Endothelial cell of umbilical vein (primary cell): ENCODE measurements at regions not wholly inside any gene's neighbourhood (a gene's known extent, or its start where the extent isn't known, plus 50 kb on each side); places are given as distances from the start of the nearest gene placed in this dataset.

Source experiments
- BruUV-seq: library from RNA; stranded (reverse); fragments of 400-500 nt; replicated peaks from 2 replicates; lab custom pipeline; 2021; lab: Mats Ljungman, UMichigan
- CTCF ChIA-PET: fragments of 300-600, 350-600 bp; sonication (Branson Sonifier 250); formaldehyde crosslinking; loops from one replicate; lab custom pipeline; 2021; ENCODE audit warnings: antibody characterized with exemption, inconsistent platforms; lab: Charles Lee
- POLR2A ChIA-PET: fragments of 300-600, 350-600 bp; sonication (Branson Sonifier 250); formaldehyde crosslinking; loops from one replicate; lab custom pipeline; 2021; ENCODE audit warnings: antibody characterized with exemption, inconsistent platforms; lab: Charles Lee
- DNase-seq: peaks from one replicate; pipeline ENCODE4 v3.0.0-alpha.2; 2011; ENCODE audit warnings: low read depth, low spot score
- FAIRE-seq: peaks from 2 replicates; lab custom pipeline; 2011; peaks lifted over from hg19 to GRCh38; lab: Jason Lieb, UNC
- H2AFZ ChIP-seq: 2 replicates; pipeline ENCODE4 v1.6.0; 2012; ENCODE audit warnings: low read depth, low read length, control low read depth, inconsistent platforms
- H3K27ac ChIP-seq: 2 replicates; pipeline ENCODE4 v1.5.1; 2011; ENCODE audit warnings: low read depth, mild to moderate bottlenecking, control low read depth, low read length, moderate library complexity; ENCODE audit not compliant: insufficient read depth
- H3K27me3 ChIP-seq, 2 experiments: 2 replicates each; pipeline versions ENCODE4 v1.6.0 to v1.6.1; 2011; ENCODE audit warnings: low read length in 2 of 2, mixed read lengths in 1 of 2; ENCODE audit not compliant: control insufficient read depth in 2 of 2, insufficient read depth in 2 of 2
- H3K36me3 ChIP-seq, 2 experiments: 2 replicates in 1 of 2; 3 replicates in 1 of 2; pipeline ENCODE4 v1.5.1; 2011; ENCODE audit warnings: low read length in 2 of 2, mild to moderate bottlenecking in 1 of 2, moderate library complexity in 1 of 2; ENCODE audit not compliant: control insufficient read depth in 2 of 2, insufficient read depth in 2 of 2; ENCODE audit errors: extremely low read depth in 1 of 2
- H3K4me1 ChIP-seq: 3 replicates; pipeline ENCODE4 v1.5.1; 2011; ENCODE audit warnings: mild to moderate bottlenecking, low read length; ENCODE audit not compliant: control insufficient read depth, insufficient read depth; ENCODE audit errors: extremely low read depth
- H3K4me2 ChIP-seq: 2 replicates; pipeline ENCODE4 v1.6.1; 2011; ENCODE audit warnings: low read length, control low read depth, mixed read lengths; ENCODE audit not compliant: insufficient read depth
- H3K4me3 ChIP-seq, 3 experiments: fragments of 200-600 bp in 1 of 3; sonication (generic), shearing (Covaris generic) in 1 of 3; replicated peaks in 1 of 3; 2 replicates each; pipeline ENCODE4 v1.5.1; 2011 to 2016; ENCODE audit warnings: control low read depth in 3 of 3, low read length in 3 of 3, mild to moderate bottlenecking in 2 of 3, inconsistent platforms in 1 of 3, low read depth in 1 of 3, moderate library complexity in 1 of 3; ENCODE audit not compliant: insufficient read depth in 1 of 3
- H3K79me2 ChIP-seq: 2 replicates; pipeline ENCODE4 v1.6.0; 2012; ENCODE audit warnings: low read length, inconsistent platforms; ENCODE audit not compliant: control insufficient read depth, insufficient read depth
- H3K9ac ChIP-seq: replicated peaks from 2 replicates; pipeline ENCODE3; 2011; ENCODE audit warnings: low read length, control low read depth; ENCODE audit not compliant: insufficient read depth; ENCODE audit errors: extremely low read depth
- H3K9me1 ChIP-seq: replicated peaks from 3 replicates; pipeline ENCODE4 v1.6.0; 2011; ENCODE audit warnings: mild to moderate bottlenecking, low read length; ENCODE audit not compliant: control insufficient read depth, insufficient read depth; ENCODE audit errors: extremely low read depth
- H3K9me3 ChIP-seq: replicated peaks from 2 replicates; pipeline ENCODE4 v1.5.1; 2012; ENCODE audit warnings: low read length, inconsistent platforms; ENCODE audit not compliant: control insufficient read depth, insufficient read depth
- H4K20me1 ChIP-seq: replicated peaks from 2 replicates; pipeline ENCODE3; 2011; ENCODE audit warnings: mild to moderate bottlenecking, low read length; ENCODE audit not compliant: control insufficient read depth, insufficient read depth; ENCODE audit errors: extremely low read depth
- CTCF ChIP-seq, 2 donors: IDR thresholded peaks; 1 replicate in 1 of 2; 2 replicates in 1 of 2; pipeline ENCODE4 v1.5.1; 2011; ENCODE audit warnings: low read length in 2 of 2, mild to moderate bottlenecking in 2 of 2, moderate library complexity in 2 of 2, control low read depth in 1 of 2, inconsistent platforms in 1 of 2, low read depth in 1 of 2; ENCODE audit not compliant: insufficient read depth in 1 of 2; ENCODE audit errors: extremely low read depth in 1 of 2
- EZH2 ChIP-seq: IDR thresholded peaks from 2 replicates; pipeline ENCODE4 v1.6.1; 2012; ENCODE audit warnings: borderline replicate concordance, low read depth, mild to moderate bottlenecking, moderate library complexity, low read length, inconsistent platforms; ENCODE audit not compliant: severe bottlenecking
- FOS ChIP-seq: IDR thresholded peaks from 2 replicates; pipeline ENCODE4 v1.6.1; 2011; ENCODE audit warnings: mild to moderate bottlenecking, low read length, moderate library complexity, borderline replicate concordance; ENCODE audit not compliant: insufficient read depth
- GATA2 ChIP-seq: IDR thresholded peaks from 2 replicates; pipeline ENCODE4 v1.7.0; 2011; ENCODE audit warnings: low read depth, mild to moderate bottlenecking, moderate library complexity, mixed read lengths, low read length; ENCODE audit not compliant: insufficient read length, insufficient read depth
- JUN ChIP-seq: IDR thresholded peaks from 2 replicates; pipeline ENCODE4 v1.6.1; 2011; ENCODE audit warnings: borderline replicate concordance, low read depth; ENCODE audit not compliant: insufficient read length, insufficient read depth
- MAX ChIP-seq: IDR thresholded peaks from 2 replicates; pipeline ENCODE4 v1.6.1; 2011; ENCODE audit not compliant: insufficient read depth, insufficient read length
- MYC ChIP-seq: IDR thresholded peaks from one replicate; pipeline ENCODE4 v1.6.1; 2011; ENCODE audit warnings: mild to moderate bottlenecking, low read depth, low read length
- POLR2A ChIP-seq: IDR thresholded peaks from 2 replicates; pipeline ENCODE4 v1.6.1; 2012; ENCODE audit warnings: low read depth, mild to moderate bottlenecking, control low read depth, low read length
- POLR2AphosphoS5 ChIP-seq: IDR thresholded peaks from 2 replicates; pipeline ENCODE4 v1.6.1; 2012; ENCODE audit warnings: low read depth, mild to moderate bottlenecking, control low read depth, low read length, moderate library complexity; ENCODE audit not compliant: insufficient read depth
- dilution Hi-C: fragments of 300-500 bp; cut with MboI; formaldehyde crosslinking; loops from one replicate; pipeline ENCODE4 v1.15.0; 2019; ENCODE audit warnings: low sequenced_read_pairs; ENCODE audit not compliant: extremely low pct_ligation_motif_present
- intact Hi-C: fragments of 100-400 bp; cut with micrococcal nuclease; formaldehyde crosslinking; loops from one replicate; pipeline ENCODE4 v1.10.0; 2022

- dilution Hi-C loops: no loop called here
- no peaks in the 10 kb centered on the region for H3K9me1 ChIP-seq
These were observed 85.7 kb upstream of the BMPER start for GRCh38 chr7:33819658-33820057.

More at GRCh38 chr7:33819658-33820057, 85.7 kb upstream of the BMPER start:
- H3K4me1 ChIP-seq: peaks cover 8% of the 10 kb centered on the region
- no peak for DNase-seq
- no peaks in the 10 kb centered on the region for H4K20me1 ChIP-seq
- H2AFZ ChIP-seq: no peak overlapping the region
- ChIA-PET POLR2A (no interaction called here), CTCF (interaction anchor here (1.2 to 1.9 kb wide), 3 partner anchors 11 to 361 kb away, joined by 3 to 6 read pairs (median 4); no protein-coding TSS in a partner anchor)
- H3K27ac ChIP-seq: no peak overlapping the region
- BruUV-seq: no TSS peak
- H3K4me3 ChIP-seq: no peak overlapping the region
- no peak overlapping the region for H3K9ac ChIP-seq
- H3K27me3 ChIP-seq: no peaks in the 10 kb centered on the region
- intact Hi-C loops: no loop called here
- no peak for TF ChIP-seq JUN
- no peak for TF ChIP-seq CTCF (IDR thresholded peaks at IDR 0.05; ENCODE audit: extremely low read depth in 1 of 2, insufficient read depth in 1 of 2, low read depth in 1 of 2, low read length in 2 of 2)
- no peak for TF ChIP-seq MYC
- no peak for TF ChIP-seq EZH2
- TF ChIP-seq POLR2AphosphoS5: no peak
- TF ChIP-seq POLR2A: no peak
- no peak for TF ChIP-seq GATA2
- no peak for TF ChIP-seq MAX
- TF ChIP-seq FOS: no peak
- FAIRE-seq: no peak
- H3K36me3 ChIP-seq: no peaks in the 10 kb centered on the region
- H3K9me3 ChIP-seq: no peaks in the 10 kb centered on the region
- no peak overlapping the region for H3K4me2 ChIP-seq
- no peaks in the 10 kb centered on the region for H3K79me2 ChIP-seq
